HG03432 (cell line): ENCODE measurements at regions not wholly inside any gene's neighbourhood (a gene's known extent, or its start where the extent isn't known, plus 50 kb on each side); places are given as distances from the start of the nearest gene placed in this dataset.

Experiments
- ATAC-seq: cut with Tn5 transposase; IDR thresholded peaks from one replicate; pipeline ENCODE4 v1.9.1; 2021; ENCODE audit warnings: mild to moderate bottlenecking, moderate library complexity; ENCODE audit not compliant: unreplicated experiment

DNA sequence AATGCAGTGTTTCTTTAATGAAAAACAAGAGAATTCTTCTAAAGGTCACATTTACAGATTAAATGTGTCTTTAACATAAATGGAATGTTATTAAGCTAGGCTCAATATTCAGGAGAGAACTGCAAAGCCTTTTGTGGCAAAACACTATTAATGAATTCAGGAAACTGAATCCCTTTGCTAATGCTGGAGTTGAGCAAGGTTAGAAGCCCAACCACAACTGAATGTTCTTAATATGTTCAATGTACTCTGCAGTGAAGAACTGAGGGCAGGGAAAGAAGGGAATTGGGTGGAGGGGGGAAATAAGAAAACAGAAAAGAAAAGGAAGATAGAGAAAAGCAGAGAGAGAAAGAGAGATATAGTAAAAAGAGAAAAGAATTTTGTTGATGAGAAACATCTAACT lies 276.7 kb upstream of the TMEM161B start:
- no peak for ATAC-seq

DNA sequence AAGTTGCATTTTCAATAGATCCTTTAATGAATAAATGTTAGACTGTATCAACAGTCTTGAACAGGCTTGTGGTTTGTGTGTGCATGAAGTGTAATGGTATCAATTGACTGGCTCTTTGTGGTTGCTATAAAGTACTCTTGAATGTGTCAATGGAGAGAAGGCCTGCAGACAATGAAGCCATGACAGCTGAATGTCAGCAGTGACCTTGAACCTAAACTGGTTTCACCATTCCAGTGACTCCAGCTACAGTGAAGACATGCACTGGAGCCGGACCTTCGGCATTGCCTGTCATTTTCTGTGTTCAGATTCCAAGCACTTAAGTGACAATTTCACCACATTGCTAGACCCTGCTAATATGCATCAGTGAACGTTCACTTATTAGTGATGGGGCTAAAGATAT lies 276.0 kb upstream of the TMEM161B start:
- no peak for ATAC-seq

DNA sequence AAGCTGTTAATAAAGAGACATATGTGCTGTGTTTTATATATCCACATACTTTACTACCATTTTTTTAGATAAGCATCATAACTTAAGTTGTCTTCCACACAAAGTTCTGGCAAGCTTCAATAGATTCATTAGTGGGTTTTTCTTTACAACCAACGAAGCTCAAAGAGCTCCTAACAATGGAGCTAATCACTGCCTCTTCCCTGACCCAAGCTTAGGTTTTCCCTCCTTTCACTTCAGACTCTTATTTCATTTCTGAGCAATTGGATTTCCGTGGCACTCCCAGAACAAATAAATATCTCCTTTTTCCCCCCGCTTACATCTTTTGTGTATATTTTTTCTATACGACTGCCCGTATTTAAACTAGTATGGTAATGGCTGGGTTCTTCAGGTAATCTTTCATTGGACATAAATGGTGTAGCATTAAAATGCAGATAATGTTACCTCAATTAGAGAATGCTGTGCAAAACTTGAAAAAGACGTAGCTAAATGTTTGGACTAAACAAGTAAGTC lies 275.5 kb upstream of the TMEM161B start:
- no peak for ATAC-seq

DNA sequence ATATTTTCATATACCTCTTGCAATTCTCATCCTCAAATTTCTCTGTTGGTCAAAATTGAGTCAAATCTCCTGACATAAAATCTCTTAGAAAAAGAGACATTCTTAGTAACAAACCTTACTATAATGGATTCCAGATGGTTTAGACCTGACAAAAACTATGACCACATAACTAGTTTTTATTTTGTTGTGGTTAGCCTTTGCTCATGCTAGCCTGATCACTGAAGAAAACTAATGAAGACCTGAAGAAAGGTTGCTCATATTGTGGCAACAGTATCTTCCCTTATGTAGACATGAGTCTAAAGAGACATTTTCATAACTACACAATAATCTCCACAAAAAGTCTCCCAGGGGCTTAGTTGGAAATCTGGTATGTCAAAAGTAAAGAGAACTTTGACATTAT lies 274.1 kb upstream of the TMEM161B start:
- no peak for ATAC-seq

GRCh38 chr5:88540471-88541115 lies 271.9 kb upstream of the TMEM161B start:
- no peak for ATAC-seq

GRCh38 chr5:88539693-88540365 lies 271.2 kb upstream of the TMEM161B start:
- ATAC-seq = no peak

DNA sequence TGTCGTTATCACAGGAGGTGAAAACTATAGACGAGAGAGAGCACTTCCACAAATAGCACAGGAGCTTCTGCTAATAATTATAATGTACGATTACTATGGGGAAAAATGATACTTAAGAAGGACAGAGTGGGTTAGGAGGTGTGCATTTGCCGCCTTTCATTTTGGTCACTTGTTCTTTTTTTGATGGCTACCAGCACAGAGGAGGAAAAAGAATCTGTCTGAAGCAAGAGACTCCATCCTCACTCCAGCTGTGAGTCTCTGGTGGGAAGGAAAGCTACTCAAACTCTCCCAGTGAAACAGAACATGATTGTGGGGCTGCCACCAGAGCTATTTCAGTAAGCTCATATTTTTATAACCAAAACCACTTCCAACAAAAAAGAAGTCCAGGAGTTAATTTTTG lies 270.4 kb upstream of the TMEM161B start:
- no peak for ATAC-seq

DNA sequence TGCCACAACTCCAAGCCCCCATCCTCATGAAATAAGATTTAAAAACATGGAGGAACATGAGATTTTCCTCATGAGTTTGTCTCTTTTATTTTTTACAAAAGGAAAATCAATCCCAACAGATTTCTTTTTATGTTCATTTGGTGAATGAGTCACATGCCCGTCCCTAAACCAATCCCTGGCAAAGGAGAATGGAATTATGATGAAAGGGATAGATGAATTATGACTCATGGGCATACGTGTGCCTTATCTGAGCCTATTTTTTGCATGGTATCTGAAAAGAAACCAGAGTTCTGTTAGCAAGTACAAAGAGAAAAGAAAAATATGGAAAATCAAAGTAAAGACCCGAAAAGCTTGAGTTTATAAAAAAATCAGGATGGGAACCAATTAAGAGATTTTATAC lies 267.5 kb upstream of the TMEM161B start:
- ATAC-seq = no peak

DNA sequence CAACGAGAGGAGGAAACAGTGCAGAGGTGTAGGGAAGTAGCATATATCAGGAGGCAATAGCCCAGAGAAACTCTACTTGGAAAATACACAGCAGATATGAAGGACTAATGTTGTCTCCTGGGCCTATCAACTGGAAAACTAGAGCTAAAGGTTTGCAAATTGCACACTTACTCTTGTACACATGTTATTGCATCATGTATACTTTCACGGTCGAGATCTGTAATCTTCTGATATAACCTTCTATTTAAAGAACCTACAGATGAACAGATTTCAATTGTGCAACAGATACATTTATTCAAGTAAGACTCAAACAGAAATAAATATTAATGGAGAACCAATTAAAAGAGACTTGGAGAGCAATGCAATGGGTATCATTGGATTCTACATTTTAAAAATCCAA lies 256.3 kb upstream of the TMEM161B start:
- ATAC-seq = no peak

GRCh38 chr5:88519066-88519465 lies 250.4 kb upstream of the TMEM161B start:
- ATAC-seq = no peak

GRCh38 chr5:88518131-88519016 lies 249.7 kb upstream of the TMEM161B start:
- ATAC-seq = no peak

GRCh38 chr5:88515881-88516819 lies 247.5 kb upstream of the TMEM161B start:
- ATAC-seq = no peak

DNA sequence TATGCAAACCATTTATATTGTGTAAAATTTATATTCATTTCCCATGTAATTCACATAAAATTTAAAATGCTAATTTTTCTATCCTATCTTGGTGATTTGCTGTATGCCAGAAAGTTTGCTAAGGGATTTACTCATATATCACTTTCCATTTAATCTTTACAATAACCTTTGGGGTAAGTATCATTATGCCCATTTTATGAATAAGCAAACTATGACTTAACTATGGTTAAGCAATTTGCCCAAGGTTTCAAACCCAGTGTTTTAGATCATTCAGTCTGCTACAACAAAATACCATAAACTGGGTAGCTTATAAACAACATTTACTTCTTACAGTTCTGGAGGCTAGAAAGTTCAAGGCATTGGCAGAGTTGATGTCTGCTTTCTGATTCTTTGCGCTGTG lies 246.4 kb upstream of the TMEM161B start:
- no peak for ATAC-seq

GRCh38 chr5:88509403-88509802 lies 240.8 kb upstream of the TMEM161B start:
- ATAC-seq = no peak

- no peak for ATAC-seq
Measured at GRCh38 chr5:88507261-88507660, 238.6 kb upstream of the TMEM161B start.

DNA sequence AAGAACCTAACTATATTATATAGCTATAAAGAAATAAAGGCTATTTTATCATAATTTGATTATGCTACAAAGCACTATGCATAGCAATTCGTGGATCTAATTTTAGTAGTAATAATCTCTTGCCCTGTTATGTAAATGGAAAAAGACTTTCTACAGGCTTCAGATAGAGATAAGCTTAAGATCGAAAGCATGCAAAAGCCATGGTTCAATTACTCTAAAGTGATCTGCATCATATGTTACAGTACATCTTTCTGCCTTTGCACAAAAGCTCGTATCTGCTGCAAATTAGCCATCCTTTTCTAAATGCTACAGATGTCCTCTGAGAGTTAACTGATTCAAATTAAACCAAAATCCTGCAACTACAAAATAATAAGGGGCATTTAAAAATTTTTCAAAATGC lies 234.8 kb upstream of the TMEM161B start:
- no peak for ATAC-seq

DNA sequence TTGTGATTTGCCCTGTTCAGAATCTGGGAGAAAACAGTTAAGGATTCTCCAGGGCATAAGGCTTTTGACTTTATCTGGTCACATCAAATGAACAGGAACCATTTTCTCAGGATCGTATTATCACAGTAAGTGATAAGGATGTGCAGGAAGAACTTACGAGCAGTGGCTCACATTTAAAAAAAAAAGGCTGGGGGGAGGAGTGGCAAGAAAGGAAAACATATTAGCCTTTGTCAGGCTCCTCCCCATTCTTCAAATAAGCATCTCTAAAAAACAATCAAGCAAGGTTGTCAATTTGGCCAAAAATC lies 234.3 kb upstream of the TMEM161B start:
- ATAC-seq = peak; percentile 22

DNA sequence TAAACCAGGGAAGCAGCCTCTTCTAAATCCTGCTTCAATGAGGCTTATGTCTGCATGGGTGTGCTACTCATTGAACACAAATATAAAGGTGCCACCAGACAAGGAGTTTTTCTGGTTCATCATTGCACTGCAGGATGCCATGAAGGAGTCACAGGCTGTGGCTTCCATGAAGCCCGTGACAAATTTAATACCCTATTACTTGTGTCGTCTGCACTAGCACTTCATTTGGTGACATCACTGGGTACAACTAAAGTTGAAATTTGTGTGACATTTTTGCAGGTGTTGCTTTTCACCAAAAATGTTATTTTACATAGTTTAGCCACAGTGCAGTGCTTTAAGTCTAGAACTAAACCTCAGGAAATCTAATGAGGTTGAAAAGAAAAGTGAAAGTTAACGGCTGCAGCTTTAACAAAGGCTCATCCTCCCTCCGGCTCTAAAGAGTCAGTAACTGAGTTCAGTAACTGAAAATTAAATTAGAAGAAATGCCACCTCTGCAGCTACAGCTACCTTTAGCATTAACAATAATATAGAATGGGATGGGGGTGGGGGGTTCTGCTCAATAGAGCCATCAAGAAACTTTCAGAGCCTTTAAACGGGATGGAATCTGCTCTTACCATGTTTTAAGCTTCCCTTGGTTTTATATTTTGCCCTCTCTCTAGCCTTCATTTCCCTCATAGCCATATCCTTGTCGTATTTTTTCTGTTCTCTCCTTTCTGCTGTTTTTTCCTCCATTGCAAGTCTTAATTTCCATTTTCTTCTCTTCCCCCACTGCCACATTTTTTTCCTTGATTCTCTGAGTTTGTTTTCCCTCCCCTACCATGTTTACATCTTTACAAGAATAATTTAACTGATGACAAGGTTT lies 233.8 kb upstream of the TMEM161B start:
- ATAC-seq = peak; percentile 89

- ATAC-seq = no peak
Measured at GRCh38 chr5:88495810-88496209, 227.2 kb upstream of the TMEM161B start.

- ATAC-seq = no peak
Measured at GRCh38 chr5:88490874-88491273, 222.2 kb upstream of the TMEM161B start.
